Left ventricle myocardium inferior (tissue), 1 donor: ENCODE measurements at regions not wholly inside any gene's neighbourhood (a gene's known extent, or its start where the extent isn't known, plus 50 kb on each side); places are given as distances from the start of the nearest gene placed in this dataset.

ENCODE experiments used
- DNase-seq: peaks from one replicate; pipeline ENCODE4 v3.0.0-alpha.2; 2020
- H3K27ac ChIP-seq: fragments of 200-600 bp; replicated peaks from 2 replicates; pipeline ENCODE4 v1.8.0; 2021
- H3K27me3 ChIP-seq: fragments of 200-600 bp; 2 replicates; pipeline ENCODE4 v1.8.0; 2021; ENCODE audit warnings: low read depth
- H3K36me3 ChIP-seq: fragments of 200-600 bp; 2 replicates; pipeline ENCODE4 v1.8.0; 2021
- H3K4me1 ChIP-seq: fragments of 200-600 bp; 2 replicates; pipeline ENCODE4 v1.8.0; 2021
- H3K4me3 ChIP-seq: fragments of 200-600 bp; 2 replicates; pipeline ENCODE4 v1.8.0; 2021; ENCODE audit warnings: mild to moderate bottlenecking, moderate library complexity
- H3K9me3 ChIP-seq: fragments of 200-600 bp; replicated peaks from 2 replicates; pipeline ENCODE4 v1.8.0; 2021
- intact Hi-C: fragments of 100-400 bp; cut with micrococcal nuclease; formaldehyde crosslinking; loops from one replicate; pipeline ENCODE4 v1.11.0; 2022
- TF ChIP-seq, protein P1 (sequence below): fragments of 200-600 bp; IDR thresholded peaks from 2 replicates; pipeline ENCODE4 v1.8.0; 2021; ENCODE audit warnings: antibody characterized with exemption, mild to moderate bottlenecking, borderline replicate concordance
- donor health status: DM: no; HTN: yes; CAD: no; lungs with severe emphysema.

DNA sequence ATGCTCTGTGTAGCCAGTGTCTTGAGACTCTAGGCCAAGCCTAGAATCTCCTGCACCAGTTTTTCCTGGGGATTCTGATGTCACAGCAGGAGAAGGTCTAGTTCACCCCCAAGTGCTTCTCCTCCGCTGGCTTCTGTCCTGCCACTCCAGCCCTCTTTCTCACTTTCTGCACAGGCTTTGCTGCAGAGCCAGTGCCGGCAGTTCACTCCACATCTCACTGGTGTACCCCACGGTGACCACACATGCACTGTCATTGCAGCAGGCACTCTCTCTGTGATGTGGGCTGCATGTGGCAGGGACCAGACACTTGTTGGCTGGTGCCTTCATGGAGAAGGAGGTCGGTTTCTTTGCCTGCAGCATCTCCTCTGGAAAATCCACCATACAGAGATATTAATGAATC lies 643.8 kb upstream of the GALNTL6 start:
- no peaks in the 10 kb centered on the region for H3K36me3 ChIP-seq
- no peak overlapping the region for H3K4me3 ChIP-seq
- DNase-seq: no peak
- H3K9me3 ChIP-seq: peaks cover 25% of the 10 kb centered on the region
- no peaks in the 10 kb centered on the region for H3K4me1 ChIP-seq
- TF ChIP-seq, protein P1, sequence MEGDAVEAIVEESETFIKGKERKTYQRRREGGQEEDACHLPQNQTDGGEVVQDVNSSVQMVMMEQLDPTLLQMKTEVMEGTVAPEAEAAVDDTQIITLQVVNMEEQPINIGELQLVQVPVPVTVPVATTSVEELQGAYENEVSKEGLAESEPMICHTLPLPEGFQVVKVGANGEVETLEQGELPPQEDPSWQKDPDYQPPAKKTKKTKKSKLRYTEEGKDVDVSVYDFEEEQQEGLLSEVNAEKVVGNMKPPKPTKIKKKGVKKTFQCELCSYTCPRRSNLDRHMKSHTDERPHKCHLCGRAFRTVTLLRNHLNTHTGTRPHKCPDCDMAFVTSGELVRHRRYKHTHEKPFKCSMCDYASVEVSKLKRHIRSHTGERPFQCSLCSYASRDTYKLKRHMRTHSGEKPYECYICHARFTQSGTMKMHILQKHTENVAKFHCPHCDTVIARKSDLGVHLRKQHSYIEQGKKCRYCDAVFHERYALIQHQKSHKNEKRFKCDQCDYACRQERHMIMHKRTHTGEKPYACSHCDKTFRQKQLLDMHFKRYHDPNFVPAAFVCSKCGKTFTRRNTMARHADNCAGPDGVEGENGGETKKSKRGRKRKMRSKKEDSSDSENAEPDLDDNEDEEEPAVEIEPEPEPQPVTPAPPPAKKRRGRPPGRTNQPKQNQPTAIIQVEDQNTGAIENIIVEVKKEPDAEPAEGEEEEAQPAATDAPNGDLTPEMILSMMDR: no peak
- intact Hi-C loops: no loop called here
- no peak overlapping the region for H3K27ac ChIP-seq
- no peaks in the 10 kb centered on the region for H3K27me3 ChIP-seq

DNA sequence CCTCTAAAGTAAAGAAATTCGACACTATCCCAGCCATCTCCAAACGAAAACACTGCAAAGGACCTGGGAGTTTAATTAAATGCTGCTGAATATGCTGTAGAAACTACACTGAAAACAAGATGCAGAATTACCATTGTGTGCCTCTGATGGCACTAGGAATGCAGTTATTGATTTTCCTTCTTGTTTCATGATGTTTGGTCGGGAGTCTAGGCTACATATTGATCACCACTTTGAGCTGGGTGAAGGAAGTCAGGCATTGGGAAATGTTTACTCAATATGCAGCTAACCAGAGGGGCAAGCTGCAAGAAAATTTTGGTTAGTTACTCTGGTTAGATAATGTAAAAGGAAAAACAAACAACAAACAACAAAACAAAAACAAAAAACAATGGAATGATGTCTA lies 650.7 kb upstream of the GALNTL6 start:
- intact Hi-C loops: no loop called here
- H3K9me3 ChIP-seq: peaks cover 4% of the 10 kb centered on the region
- H3K4me1 ChIP-seq: no peaks in the 10 kb centered on the region
- TF ChIP-seq, protein P1: no peak
- no peak overlapping the region for H3K4me3 ChIP-seq
- DNase-seq: no peak
- no peaks in the 10 kb centered on the region for H3K27me3 ChIP-seq
- H3K27ac ChIP-seq: no peak overlapping the region
- H3K36me3 ChIP-seq: no peaks in the 10 kb centered on the region

DNA sequence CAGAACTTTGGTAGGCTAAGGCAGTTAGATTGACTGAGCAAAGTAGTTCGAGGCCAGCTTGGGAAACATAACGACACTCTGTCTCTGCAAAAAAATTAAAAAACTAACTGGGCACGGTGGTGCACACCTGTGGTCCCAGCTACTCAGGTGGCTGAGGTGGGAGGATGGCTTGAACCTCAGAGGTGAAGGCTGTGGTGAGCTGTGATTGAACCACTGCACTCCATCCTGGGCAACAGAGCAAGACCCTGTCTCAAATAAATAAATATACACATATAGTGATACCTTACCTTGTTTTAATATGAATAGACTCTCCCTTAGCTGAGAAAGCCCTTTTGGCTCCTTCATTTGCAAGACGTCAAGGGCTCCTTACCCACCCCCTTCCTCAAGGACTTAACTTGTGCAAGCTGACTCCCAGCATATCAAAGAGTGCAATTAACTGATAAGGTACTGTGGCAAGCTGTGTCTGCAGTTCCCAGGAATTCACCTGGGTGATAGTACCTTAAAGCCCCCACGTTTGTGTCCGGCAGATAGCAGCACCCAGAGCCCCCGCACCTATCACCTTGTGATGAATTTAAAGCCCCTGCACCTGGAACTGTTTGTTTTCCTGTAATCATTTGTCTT lies 655.6 kb upstream of the GALNTL6 start:
- H3K27ac ChIP-seq: no peak overlapping the region
- H3K4me3 ChIP-seq: no peak overlapping the region
- H3K27me3 ChIP-seq: no peaks in the 10 kb centered on the region
- no peak for DNase-seq
- H3K36me3 ChIP-seq: no peaks in the 10 kb centered on the region
- intact Hi-C loops: no loop called here
- no peaks in the 10 kb centered on the region for H3K4me1 ChIP-seq
- TF ChIP-seq, protein P1: no peak
- no peaks in the 10 kb centered on the region for H3K9me3 ChIP-seq

DNA sequence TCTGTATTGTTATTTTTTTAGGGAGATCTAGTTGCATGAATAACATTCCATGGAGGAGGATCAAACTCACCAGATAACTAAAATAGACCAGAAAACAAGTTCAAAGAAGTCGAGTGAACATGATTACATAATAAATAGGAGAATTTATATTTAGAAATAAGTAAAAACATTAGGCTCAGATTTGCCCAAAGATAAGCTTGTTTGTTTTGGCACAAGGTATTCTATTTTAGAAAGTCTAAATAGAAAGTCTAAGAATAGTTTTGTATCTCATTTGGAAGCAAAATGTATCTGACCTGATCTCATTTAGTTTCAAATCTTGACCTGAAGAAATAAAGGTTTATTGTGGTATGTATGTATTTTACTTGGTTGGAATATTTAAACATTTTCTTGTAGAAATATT lies 670.6 kb upstream of the GALNTL6 start:
- no peak overlapping the region for H3K4me3 ChIP-seq
- H3K4me1 ChIP-seq: no peaks in the 10 kb centered on the region
- H3K9me3 ChIP-seq: no peaks in the 10 kb centered on the region
- H3K27me3 ChIP-seq: no peaks in the 10 kb centered on the region
- intact Hi-C loops: no loop called here
- no peak overlapping the region for H3K27ac ChIP-seq
- TF ChIP-seq, protein P1: no peak
- no peak for DNase-seq
- H3K36me3 ChIP-seq: no peaks in the 10 kb centered on the region

DNA sequence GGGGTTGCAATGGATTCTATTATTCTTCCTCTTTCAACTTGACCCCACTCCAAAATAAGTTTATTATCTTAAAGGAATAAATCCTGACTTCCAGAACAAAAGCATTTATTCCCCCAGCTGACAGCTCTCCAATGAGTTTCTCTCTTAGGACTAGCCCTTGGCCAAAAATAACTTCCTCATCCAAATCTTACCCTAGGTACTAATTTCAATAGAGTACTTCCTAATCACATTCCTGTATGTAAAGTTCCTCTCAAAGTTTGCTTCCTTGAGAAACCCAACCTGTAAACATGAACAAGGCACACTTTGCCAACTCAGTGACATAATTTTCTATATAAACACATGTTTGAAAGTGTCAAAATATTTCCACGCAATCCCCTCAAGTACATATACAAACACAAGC lies 671.2 kb upstream of the GALNTL6 start:
- H3K9me3 ChIP-seq: no peaks in the 10 kb centered on the region
- intact Hi-C loops: no loop called here
- no peak for DNase-seq
- H3K4me1 ChIP-seq: no peaks in the 10 kb centered on the region
- no peak overlapping the region for H3K27ac ChIP-seq
- TF ChIP-seq, protein P1: no peak
- H3K36me3 ChIP-seq: no peaks in the 10 kb centered on the region
- no peaks in the 10 kb centered on the region for H3K27me3 ChIP-seq
- no peak overlapping the region for H3K4me3 ChIP-seq
